Tibial nerve (tissue), 4 donors: ENCODE measurements at regions not wholly inside any gene's neighbourhood (a gene's known extent, or its start where the extent isn't known, plus 50 kb on each side); places are given as distances from the start of the nearest gene placed in this dataset.

Experiments used
- DNase-seq, 2 donors: peaks; one replicate each; pipeline ENCODE4 v3.0.0-alpha.2; 2019; ENCODE audit warnings: low spot score in 2 of 2
- H3K27ac ChIP-seq, 4 donors: fragments of 200-600 bp; sonication (generic) in 3 of 4; one replicate each; pipeline ENCODE4 v1.5.1; 2017 to 2019; ENCODE audit warnings: mild to moderate bottlenecking in 1 of 4
- H3K27me3 ChIP-seq, 2 donors: fragments of 200-600 bp; sonication (generic) in 1 of 2; one replicate each; pipeline versions ENCODE4 v1.5.1 to v1.6.0; 2017 to 2019
- H3K36me3 ChIP-seq, 3 donors: fragments of 200-600 bp; sonication (generic); one replicate each; pipeline ENCODE4 v1.5.1; 2018 to 2019
- H3K4me1 ChIP-seq, 4 donors: fragments of 200-600 bp; sonication (generic) in 3 of 4; one replicate each; pipeline ENCODE4 v1.5.1; 2017 to 2019
- H3K4me3 ChIP-seq, 4 donors: fragments of 200-600 bp; sonication (generic) in 3 of 4; one replicate each; pipeline ENCODE4 v1.5.1; 2017 to 2019; ENCODE audit warnings: mild to moderate bottlenecking in 1 of 4, moderate library complexity in 1 of 4
- H3K9me3 ChIP-seq, 4 donors: fragments of 200-600 bp; sonication (generic) in 3 of 4; one replicate each; pipeline ENCODE4 v1.5.1; 2017 to 2019
- EP300 ChIP-seq, 2 donors: sonication (generic); formaldehyde crosslinking; IDR thresholded peaks; one replicate each; pipeline ENCODE4 v1.6.1; 2017; ENCODE audit warnings: antibody characterized with exemption in 2 of 2, mild to moderate bottlenecking in 1 of 2
- POLR2A ChIP-seq, 2 donors: fragments of 450-650 bp; IDR thresholded peaks; one replicate each; pipeline ENCODE4 v1.6.1; 2017; ENCODE audit warnings: antibody characterized with exemption in 2 of 2, mild to moderate bottlenecking in 2 of 2, moderate library complexity in 2 of 2
- WGBS, 2 donors: methylation state at CpG; one replicate each; pipeline ENCODE4 v1.1.5; 2018; 5-methylcytosine and 5-hydroxymethylcytosine counted together
- TF ChIP-seq, protein P1 (sequence below), 5 experiments: fragments of 200-600 bp in 3 of 5; fragments of 450-650 bp in 2 of 5; sonication (generic) in 3 of 5; IDR thresholded peaks; one replicate each; pipeline ENCODE4 v1.5.1; 2016 to 2019; ENCODE audit warnings: antibody characterized with exemption in 5 of 5, mild to moderate bottlenecking in 3 of 5, moderate library complexity in 2 of 5

DNA sequence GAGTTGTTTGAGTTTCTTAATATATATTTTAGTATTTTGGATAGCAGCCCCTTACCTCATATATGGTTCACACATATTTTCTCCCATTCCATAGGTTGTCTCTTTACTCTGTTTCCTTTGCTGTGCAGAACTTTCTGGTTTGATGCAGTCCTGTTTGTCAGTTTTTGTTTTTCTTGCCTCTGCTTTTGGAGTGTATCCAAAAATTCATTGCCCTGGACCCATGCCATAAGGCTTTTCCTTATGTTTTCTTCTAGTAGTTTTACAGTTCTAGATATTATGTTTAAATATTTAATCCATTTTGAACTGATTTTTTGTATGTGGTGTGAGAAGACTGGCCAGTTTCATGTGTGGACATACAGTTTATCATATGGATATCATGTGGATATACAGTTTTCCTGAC is 58.5 kb upstream of the NUDT6 start:
- no peaks in the 10 kb centered on the region for H3K27me3 ChIP-seq
- TF ChIP-seq EP300 (IDR thresholded peaks at IDR 0.05): no peak
- no peak for TF ChIP-seq POLR2A (IDR thresholded peaks at IDR 0.05)
- TF ChIP-seq, protein P1, sequence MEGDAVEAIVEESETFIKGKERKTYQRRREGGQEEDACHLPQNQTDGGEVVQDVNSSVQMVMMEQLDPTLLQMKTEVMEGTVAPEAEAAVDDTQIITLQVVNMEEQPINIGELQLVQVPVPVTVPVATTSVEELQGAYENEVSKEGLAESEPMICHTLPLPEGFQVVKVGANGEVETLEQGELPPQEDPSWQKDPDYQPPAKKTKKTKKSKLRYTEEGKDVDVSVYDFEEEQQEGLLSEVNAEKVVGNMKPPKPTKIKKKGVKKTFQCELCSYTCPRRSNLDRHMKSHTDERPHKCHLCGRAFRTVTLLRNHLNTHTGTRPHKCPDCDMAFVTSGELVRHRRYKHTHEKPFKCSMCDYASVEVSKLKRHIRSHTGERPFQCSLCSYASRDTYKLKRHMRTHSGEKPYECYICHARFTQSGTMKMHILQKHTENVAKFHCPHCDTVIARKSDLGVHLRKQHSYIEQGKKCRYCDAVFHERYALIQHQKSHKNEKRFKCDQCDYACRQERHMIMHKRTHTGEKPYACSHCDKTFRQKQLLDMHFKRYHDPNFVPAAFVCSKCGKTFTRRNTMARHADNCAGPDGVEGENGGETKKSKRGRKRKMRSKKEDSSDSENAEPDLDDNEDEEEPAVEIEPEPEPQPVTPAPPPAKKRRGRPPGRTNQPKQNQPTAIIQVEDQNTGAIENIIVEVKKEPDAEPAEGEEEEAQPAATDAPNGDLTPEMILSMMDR (IDR thresholded peaks at IDR 0.05): no peak
- H3K9me3 ChIP-seq: peaks cover 0 to 27% (median 2%) of the 10 kb centered on the region in 4 donors
- no peak overlapping the region for H3K27ac ChIP-seq
- H3K36me3 ChIP-seq: peaks cover 0 to 91% (median 0%) of the 10 kb centered on the region in 3 donors
- H3K4me1 ChIP-seq: no peaks in the 10 kb centered on the region
- no peak for DNase-seq
- no peak overlapping the region for H3K4me3 ChIP-seq

DNA sequence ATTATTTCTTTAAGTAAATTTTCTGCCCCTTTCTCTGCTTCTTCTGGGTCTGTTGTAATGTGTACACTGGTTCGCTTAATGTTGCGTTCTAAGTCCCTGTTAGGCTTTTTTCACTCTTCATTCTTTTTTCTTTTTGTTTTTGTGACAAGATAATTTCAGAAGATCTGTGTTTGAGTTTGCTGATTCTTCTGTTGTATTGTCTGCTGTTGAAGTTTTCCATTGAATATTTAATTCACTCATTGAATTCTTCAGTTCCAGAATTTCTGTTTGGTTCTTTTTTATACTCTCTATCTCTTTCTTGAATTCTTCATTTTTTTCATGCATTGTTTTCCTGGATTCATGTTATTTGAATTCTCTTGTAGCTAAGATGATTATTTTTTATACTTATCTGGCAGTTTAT is 66.3 kb upstream of the NUDT6 start:
- Histone ChIP-seq H3K4me1 (peaks cover 0 to 12% (median 0%) of the 10 kb centered on the region in 4 donors), H3K4me3 (no peak overlapping the region), H3K9me3 (peaks cover 0 to 43% (median 10%) of the 10 kb centered on the region in 4 donors), H3K27me3 (no peaks in the 10 kb centered on the region), H3K36me3 (peaks cover 0 to 72% (median 0%) of the 10 kb centered on the region in 3 donors), H3K27ac (no peak overlapping the region)
- 97 to 98% methylated on average over 2 of the region's 2 CpGs for WGBS, 2 donors
- no peak for DNase-seq
- TF ChIP-seq POLR2A (IDR thresholded peaks at IDR 0.05) (no peak), EP300 (IDR thresholded peaks at IDR 0.05) (no peak)
- TF ChIP-seq, protein P1 (IDR thresholded peaks at IDR 0.05): no peak

DNA sequence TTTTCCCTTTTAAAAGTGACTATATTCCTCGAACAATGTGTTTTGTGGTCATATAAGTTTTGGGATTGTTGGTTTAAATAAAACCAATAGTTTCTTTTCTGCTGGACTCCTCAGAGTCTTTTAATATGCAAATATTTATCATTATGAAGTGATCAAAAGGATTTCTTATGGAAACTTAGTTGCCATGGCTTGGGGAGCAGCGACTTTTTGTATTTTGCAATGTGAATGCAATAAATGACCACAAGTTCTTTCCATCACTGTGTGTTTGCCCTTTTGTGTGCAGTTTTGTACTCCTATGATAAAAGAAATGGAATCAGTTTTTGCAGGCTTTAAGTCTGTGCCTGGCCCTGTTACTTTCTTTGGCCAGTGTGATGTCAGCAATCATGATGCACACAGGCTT is 68.5 kb upstream of the NUDT6 start:
- Histone ChIP-seq H3K9me3 (peaks cover 0 to 34% (median 8%) of the 10 kb centered on the region in 4 donors), H3K27ac (no peak overlapping the region), H3K4me1 (peaks cover 0 to 12% (median 0%) of the 10 kb centered on the region in 4 donors), H3K27me3 (no peaks in the 10 kb centered on the region), H3K4me3 (no peak overlapping the region), H3K36me3 (peaks cover 0 to 51% (median 0%) of the 10 kb centered on the region in 3 donors)
- TF ChIP-seq POLR2A (IDR thresholded peaks at IDR 0.05) (no peak), EP300 (IDR thresholded peaks at IDR 0.05) (no peak)
- TF ChIP-seq, protein P1 (IDR thresholded peaks at IDR 0.05): no peak
- WGBS, 2 donors: 97 to 98% methylated on average over 2 of the region's 2 CpGs
- DNase-seq: no peak

DNA sequence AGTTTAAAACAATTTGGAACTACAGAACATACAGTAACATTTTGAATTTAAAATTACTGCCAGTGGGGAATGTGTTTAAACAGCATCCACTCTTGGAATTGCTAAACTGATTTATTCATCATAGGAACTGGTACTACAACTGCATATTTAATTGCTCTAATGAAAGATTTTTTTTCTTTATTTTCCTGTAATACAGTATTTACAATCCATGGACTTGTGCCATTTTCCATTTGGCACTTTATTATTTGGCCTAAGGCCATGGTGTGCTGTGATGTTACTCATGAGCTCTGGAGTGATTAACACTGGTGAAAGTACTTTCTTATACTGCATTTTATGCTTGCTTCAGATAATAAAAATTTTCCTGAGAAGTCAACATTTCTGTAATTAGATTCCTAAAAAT is 69.7 kb upstream of the NUDT6 start:
- peaks cover 0 to 26% (median 8%) of the 10 kb centered on the region in 4 donors for H3K9me3 ChIP-seq
- H3K27me3 ChIP-seq: no peaks in the 10 kb centered on the region
- no peak for DNase-seq
- no peak overlapping the region for H3K4me3 ChIP-seq
- TF ChIP-seq EP300 (IDR thresholded peaks at IDR 0.05) (no peak), POLR2A (IDR thresholded peaks at IDR 0.05) (no peak)
- TF ChIP-seq, protein P1 (IDR thresholded peaks at IDR 0.05): no peak
- no peak overlapping the region for H3K27ac ChIP-seq
- H3K4me1 ChIP-seq: peaks cover 0 to 12% (median 0%) of the 10 kb centered on the region in 4 donors
- H3K36me3 ChIP-seq: peaks cover 0 to 45% (median 0%) of the 10 kb centered on the region in 3 donors

DNA sequence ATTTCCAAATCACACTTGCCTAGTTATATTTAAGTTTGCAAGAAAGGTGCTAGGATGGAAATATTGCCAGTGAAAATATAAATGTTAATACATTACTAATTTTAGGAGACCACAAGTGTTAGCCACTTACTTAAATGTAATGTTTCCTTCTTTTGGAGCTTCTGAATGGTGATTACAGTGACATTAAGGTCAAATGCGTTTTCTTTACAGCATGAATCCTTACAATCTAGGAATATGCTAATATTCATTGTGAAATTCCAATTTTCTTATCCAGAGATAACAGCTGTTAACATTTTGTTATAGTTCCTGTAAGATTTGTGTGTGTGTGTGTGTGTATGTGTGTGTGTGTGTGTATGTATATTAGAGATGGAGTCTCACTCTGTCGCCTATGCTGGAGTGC is 70.2 kb upstream of the NUDT6 start:
- no peak for DNase-seq
- Histone ChIP-seq H3K36me3 (peaks cover 0 to 39% (median 0%) of the 10 kb centered on the region in 3 donors), H3K27ac (no peak overlapping the region), H3K4me1 (peaks cover 0 to 12% (median 0%) of the 10 kb centered on the region in 4 donors), H3K4me3 (no peak overlapping the region), H3K27me3 (no peaks in the 10 kb centered on the region), H3K9me3 (peaks cover 0 to 20% (median 8%) of the 10 kb centered on the region in 4 donors)
- 84 to 88% methylated on average over 2 of the region's 2 CpGs for WGBS, 2 donors
- no peak for TF ChIP-seq EP300 (IDR thresholded peaks at IDR 0.05)
- TF ChIP-seq, protein P1 (IDR thresholded peaks at IDR 0.05): no peak
